Caco-2 (cell line): ENCODE measurements at regions not wholly inside any gene's neighbourhood (a gene's known extent, or its start where the extent isn't known, plus 50 kb on each side); places are given as distances from the start of the nearest gene placed in this dataset.
"Not testable (repeated sequence)": the region's sequence is repeated elsewhere in the genome, so short reads cannot be mapped to it uniquely, and the experiment has no call there.

Experiments
- BruUV-seq: library from RNA; stranded (reverse); fragments of 400-500 nt; replicated peaks from 2 replicates; lab custom pipeline; 2021; lab: Mats Ljungman, UMichigan
- CTCF ChIA-PET: fragments of 300-600 bp; sonication (Branson Sonifier 250); formaldehyde crosslinking; loops from one replicate; lab custom pipeline; 2022; ENCODE audit warnings: antibody characterized with exemption; lab: Charles Lee
- POLR2A ChIA-PET: fragments of 300-600 bp; sonication (Branson Sonifier 250); formaldehyde crosslinking; loops from one replicate; lab custom pipeline; 2022; ENCODE audit warnings: antibody characterized with exemption; lab: Charles Lee
- DNase-seq, 2 experiments: peaks; one replicate each; pipeline versions ENCODE4 v3.0.0 to v3.0.0-alpha.2; 2020 to 2022
- H3K27me3 ChIP-seq: replicated peaks from 2 replicates; pipeline ENCODE4 v1.6.0; 2011; ENCODE audit warnings: low read length; ENCODE audit not compliant: control insufficient read depth, insufficient read depth
- H3K36me3 ChIP-seq: 2 replicates; pipeline ENCODE4 v1.5.1; 2011; ENCODE audit warnings: low read length; ENCODE audit not compliant: control insufficient read depth, insufficient read depth
- H3K4me1 ChIP-seq: fragments of 250-450 bp; sonication (Bioruptor Pico); 2 replicates; pipeline ENCODE4 v1.5.1; 2020; ENCODE audit warnings: mild to moderate bottlenecking
- H3K4me3 ChIP-seq: 2 replicates; pipeline ENCODE4 v1.5.1; 2011; ENCODE audit warnings: low read depth, mild to moderate bottlenecking, control low read depth, low read length
- H3K9me3 ChIP-seq: fragments of 250-450 bp; sonication (Bioruptor Pico); 2 replicates; pipeline ENCODE4 v1.5.1; 2020; ENCODE audit warnings: mild to moderate bottlenecking, moderate library complexity
- H3K27ac Mint-ChIP-seq: one replicate; pipeline ENCODE4 v1.8.0; 2022; ENCODE audit warnings: mixed read lengths; ENCODE audit not compliant: unreplicated experiment
- H3K27me3 Mint-ChIP-seq: one replicate; pipeline ENCODE4 v1.8.0; 2022; ENCODE audit warnings: mixed read lengths; ENCODE audit not compliant: insufficient read depth, unreplicated experiment
- H3K36me3 Mint-ChIP-seq: one replicate; pipeline ENCODE4 v1.8.0; 2022; ENCODE audit warnings: mild to moderate bottlenecking, mixed read lengths; ENCODE audit not compliant: insufficient read depth, unreplicated experiment
- H3K4me1 Mint-ChIP-seq: one replicate; pipeline ENCODE4 v1.8.0; 2022; ENCODE audit warnings: low read depth, mixed read lengths; ENCODE audit not compliant: unreplicated experiment
- H3K4me3 Mint-ChIP-seq: one replicate; pipeline ENCODE4 v1.8.0; 2022; ENCODE audit warnings: mild to moderate bottlenecking, moderate library complexity, mixed read lengths; ENCODE audit not compliant: unreplicated experiment
- H3K9me3 Mint-ChIP-seq: one replicate; pipeline ENCODE4 v1.8.0; 2022; ENCODE audit warnings: mixed read lengths; ENCODE audit not compliant: unreplicated experiment
- intact Hi-C: fragments of 100-400 bp; cut with micrococcal nuclease; formaldehyde crosslinking; loops from one replicate; pipeline ENCODE4 v1.10.0; 2022; ENCODE audit not compliant: unreplicated experiment
- TF ChIP-seq, protein P1 (sequence below), 2 experiments: fragments of 200-600 bp in 1 of 2; IDR thresholded peaks; 1 replicate in 1 of 2; 2 replicates in 1 of 2; pipeline versions ENCODE4 v1.5.1 to v1.8.0; 2011 to 2022; ENCODE audit warnings: antibody characterized with exemption in 1 of 2, control low read depth in 1 of 2, inconsistent platforms in 1 of 2, low read depth in 1 of 2, low read length in 1 of 2, mild to moderate bottlenecking in 1 of 2, moderate library complexity in 1 of 2; ENCODE audit not compliant: insufficient read depth in 1 of 2, severe bottlenecking in 1 of 2, unreplicated experiment in 1 of 2

DNA sequence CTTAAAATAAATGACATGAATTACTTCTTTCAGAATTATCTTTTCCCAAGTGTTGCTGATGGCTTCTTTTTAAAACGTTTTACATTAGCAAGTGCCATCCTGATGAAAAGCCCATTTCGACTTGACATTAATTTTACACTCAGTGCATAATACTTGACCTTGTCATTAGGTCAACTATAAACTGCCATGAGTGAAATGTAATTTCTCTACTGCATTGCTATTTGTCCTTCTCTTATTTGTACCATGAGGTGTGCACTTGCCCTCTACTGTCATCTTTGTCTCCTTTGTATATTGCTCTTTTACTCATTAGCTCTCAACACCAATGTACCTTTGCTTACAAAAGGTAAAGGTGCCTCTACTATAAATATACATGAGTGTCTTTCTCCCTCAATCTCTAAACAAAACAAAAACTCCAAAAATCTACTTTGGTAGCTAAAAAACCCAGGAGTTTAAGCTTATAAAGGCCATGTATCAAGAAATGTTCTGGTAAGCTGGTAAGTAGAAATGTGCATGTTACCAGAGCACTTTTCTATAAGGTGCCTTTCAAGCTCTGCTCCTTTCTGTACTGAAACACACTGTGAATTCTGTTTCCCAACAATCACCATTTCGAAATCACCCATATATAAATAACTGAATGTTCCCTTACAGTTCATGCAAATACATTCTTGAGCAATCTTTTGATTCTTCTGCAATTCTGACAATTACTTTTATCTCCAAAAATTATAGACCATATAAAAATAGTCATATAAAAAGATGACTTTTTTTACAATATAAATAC lies 351.4 kb downstream of the SLITRK5 start:
- H3K9me3 ChIP-seq, result no peaks in the 10 kb centered on the region
- no peak overlapping the region for H3K4me3 ChIP-seq
- no peaks in the 10 kb centered on the region for H3K4me1 Mint-ChIP-seq
- intact Hi-C loops, result no loop called here
- H3K36me3 Mint-ChIP-seq, result no peaks in the 10 kb centered on the region
- no peak for DNase-seq
- no peaks in the 10 kb centered on the region for H3K27me3 ChIP-seq
- no peak overlapping the region for H3K4me3 Mint-ChIP-seq
- no peak overlapping the region for H3K27ac Mint-ChIP-seq
- no peaks in the 10 kb centered on the region for H3K27me3 Mint-ChIP-seq
- no peaks in the 10 kb centered on the region for H3K9me3 Mint-ChIP-seq
- H3K4me1 ChIP-seq, result no peaks in the 10 kb centered on the region
- TF ChIP-seq, protein P1, sequence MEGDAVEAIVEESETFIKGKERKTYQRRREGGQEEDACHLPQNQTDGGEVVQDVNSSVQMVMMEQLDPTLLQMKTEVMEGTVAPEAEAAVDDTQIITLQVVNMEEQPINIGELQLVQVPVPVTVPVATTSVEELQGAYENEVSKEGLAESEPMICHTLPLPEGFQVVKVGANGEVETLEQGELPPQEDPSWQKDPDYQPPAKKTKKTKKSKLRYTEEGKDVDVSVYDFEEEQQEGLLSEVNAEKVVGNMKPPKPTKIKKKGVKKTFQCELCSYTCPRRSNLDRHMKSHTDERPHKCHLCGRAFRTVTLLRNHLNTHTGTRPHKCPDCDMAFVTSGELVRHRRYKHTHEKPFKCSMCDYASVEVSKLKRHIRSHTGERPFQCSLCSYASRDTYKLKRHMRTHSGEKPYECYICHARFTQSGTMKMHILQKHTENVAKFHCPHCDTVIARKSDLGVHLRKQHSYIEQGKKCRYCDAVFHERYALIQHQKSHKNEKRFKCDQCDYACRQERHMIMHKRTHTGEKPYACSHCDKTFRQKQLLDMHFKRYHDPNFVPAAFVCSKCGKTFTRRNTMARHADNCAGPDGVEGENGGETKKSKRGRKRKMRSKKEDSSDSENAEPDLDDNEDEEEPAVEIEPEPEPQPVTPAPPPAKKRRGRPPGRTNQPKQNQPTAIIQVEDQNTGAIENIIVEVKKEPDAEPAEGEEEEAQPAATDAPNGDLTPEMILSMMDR (IDR thresholded peaks at IDR 0.05; ENCODE audit: insufficient read depth in 1 of 2, low read depth in 1 of 2, low read length in 1 of 2, severe bottlenecking in 1 of 2, unreplicated experiment in 1 of 2), result no peak
- H3K36me3 ChIP-seq, result no peaks in the 10 kb centered on the region
- ChIA-PET POLR2A (no interaction called here), CTCF (no interaction called here)
- no TSS peak for BruUV-seq

DNA sequence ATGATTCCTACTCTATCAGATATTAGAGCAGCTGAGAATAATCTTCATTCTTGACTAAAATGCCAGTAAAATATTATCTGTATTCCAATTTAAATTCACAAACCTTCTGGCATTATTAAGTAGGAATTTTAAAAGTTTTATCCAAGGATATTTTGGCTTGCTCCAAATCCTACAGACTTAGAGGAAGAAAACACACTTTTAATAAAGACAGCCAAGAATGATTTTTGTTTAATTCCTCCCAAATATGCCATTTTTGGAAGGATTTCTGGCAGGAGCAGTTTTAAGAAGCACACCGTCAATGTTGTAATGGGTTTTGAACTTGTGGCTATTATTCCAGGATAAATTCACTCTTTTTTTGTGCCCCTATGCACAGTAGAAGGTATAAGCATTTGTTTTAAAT lies 355.1 kb downstream of the SLITRK5 start:
- Mint-ChIP-seq H3K27me3 (no peaks in the 10 kb centered on the region), H3K4me1 (no peaks in the 10 kb centered on the region), H3K9me3 (no peaks in the 10 kb centered on the region), H3K27ac (no peak overlapping the region), H3K36me3 (no peaks in the 10 kb centered on the region), H3K4me3 (no peak overlapping the region)
- no peaks in the 10 kb centered on the region for H3K4me1 ChIP-seq
- no peak for DNase-seq
- TF ChIP-seq, protein P1 (IDR thresholded peaks at IDR 0.05; ENCODE audit: insufficient read depth in 1 of 2, low read depth in 1 of 2, low read length in 1 of 2, severe bottlenecking in 1 of 2, unreplicated experiment in 1 of 2), result no peak
- no peaks in the 10 kb centered on the region for H3K9me3 ChIP-seq
- no TSS peak for BruUV-seq
- no peaks in the 10 kb centered on the region for H3K36me3 ChIP-seq
- POLR2A ChIA-PET, result no interaction called here
- no peaks in the 10 kb centered on the region for H3K27me3 ChIP-seq
- intact Hi-C loops, result no loop called here
- H3K4me3 ChIP-seq, result no peak overlapping the region
- CTCF ChIA-PET, result no interaction called here

DNA sequence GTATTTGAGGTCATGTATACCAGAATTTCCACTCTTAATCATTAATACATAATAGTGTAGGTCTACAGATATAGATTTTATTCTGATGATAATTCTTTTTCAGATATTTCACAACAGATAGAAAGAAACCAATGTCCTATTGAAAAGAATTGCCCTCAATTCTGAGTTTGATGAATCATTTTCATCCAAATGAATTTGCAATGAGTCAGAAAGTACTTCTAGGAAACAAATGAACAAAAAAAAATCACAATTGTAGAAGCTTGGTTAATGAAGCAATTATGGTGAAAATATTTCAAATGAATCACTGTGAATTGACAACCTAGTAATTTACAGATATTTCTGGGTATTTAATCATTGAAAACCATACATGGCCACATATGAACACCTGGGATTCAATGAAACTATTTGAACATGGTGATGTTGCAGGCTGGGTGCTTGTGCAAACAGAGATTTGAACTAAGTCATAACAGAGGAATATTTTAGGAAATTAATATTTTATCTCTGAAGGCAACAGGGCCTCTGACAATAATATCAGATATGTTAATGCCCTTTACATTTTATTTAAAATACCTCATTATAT lies 360.9 kb downstream of the SLITRK5 start:
- H3K4me1 Mint-ChIP-seq, result no peaks in the 10 kb centered on the region
- no peak overlapping the region for H3K4me3 Mint-ChIP-seq
- no peaks in the 10 kb centered on the region for H3K9me3 ChIP-seq
- DNase-seq, result no peak
- no peaks in the 10 kb centered on the region for H3K27me3 ChIP-seq
- H3K36me3 Mint-ChIP-seq, result no peaks in the 10 kb centered on the region
- no peak overlapping the region for H3K27ac Mint-ChIP-seq
- BruUV-seq, result no TSS peak
- POLR2A ChIA-PET, result no interaction called here
- H3K4me1 ChIP-seq, result no peaks in the 10 kb centered on the region
- H3K27me3 Mint-ChIP-seq, result no peaks in the 10 kb centered on the region
- CTCF ChIA-PET, result no interaction called here
- H3K4me3 ChIP-seq, result no peak overlapping the region
- H3K36me3 ChIP-seq, result no peaks in the 10 kb centered on the region
- intact Hi-C loops, result no loop called here
- TF ChIP-seq, protein P1 (IDR thresholded peaks at IDR 0.05; ENCODE audit: insufficient read depth in 1 of 2, low read depth in 1 of 2, low read length in 1 of 2, severe bottlenecking in 1 of 2, unreplicated experiment in 1 of 2), result no peak
- no peaks in the 10 kb centered on the region for H3K9me3 Mint-ChIP-seq

DNA sequence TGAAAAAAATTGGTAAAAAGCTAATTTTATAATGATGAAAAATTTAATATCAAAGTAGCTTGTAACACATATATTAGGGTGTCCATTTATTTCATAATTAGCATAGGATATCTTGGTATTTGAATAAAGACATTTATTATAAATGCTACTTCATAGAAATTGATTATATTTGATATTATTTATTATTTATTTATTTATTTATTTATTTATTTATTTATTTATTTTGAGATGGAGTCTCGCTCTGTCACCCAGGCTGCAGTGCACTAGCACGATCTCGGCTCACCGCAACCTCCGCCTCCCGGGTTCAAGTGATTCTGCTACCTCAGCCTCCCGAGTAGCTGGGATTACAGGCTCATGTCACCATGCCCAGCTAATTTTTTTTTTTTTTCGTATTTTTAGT lies 365.0 kb downstream of the SLITRK5 start:
- H3K27me3 Mint-ChIP-seq, intact Hi-C loops, H3K9me3 Mint-ChIP-seq, H3K4me3 Mint-ChIP-seq, BruUV-seq, H3K4me3 ChIP-seq, CTCF ChIA-PET, H3K9me3 ChIP-seq, H3K4me1 ChIP-seq, H3K36me3 Mint-ChIP-seq, H3K27me3 ChIP-seq, H3K27ac Mint-ChIP-seq, H3K4me1 Mint-ChIP-seq, POLR2A ChIA-PET, H3K36me3 ChIP-seq, DNase-seq: not testable (repeated sequence)
